ENCODE measurements at regions not wholly inside any gene's neighbourhood (a gene's known extent, or its start where the extent isn't known, plus 50 kb on each side); places are given as distances from the start of the nearest gene placed in this dataset.

GRCh38 chr5:52466749-52467520 lies 320.8 kb upstream of the ITGA1 start:
- H3K4me3 ChIP-seq (ENCODE audit: low read depth, poor library complexity, severe bottlenecking), result no peak overlapping the region
- TF ChIP-seq CTCF (IDR thresholded peaks at IDR 0.05) (no peak), POLR2A (IDR thresholded peaks at IDR 0.05) (no peak)
- DNase-seq (ENCODE audit: low spot score in 2 of 2), result no peak
- intact Hi-C loops (cut with DNase I; ENCODE audit: low total_unique reads), result no loop called here
- 81 to 82% methylated on average over 7 of the region's 7 CpGs for WGBS, 2 donors

DNA sequence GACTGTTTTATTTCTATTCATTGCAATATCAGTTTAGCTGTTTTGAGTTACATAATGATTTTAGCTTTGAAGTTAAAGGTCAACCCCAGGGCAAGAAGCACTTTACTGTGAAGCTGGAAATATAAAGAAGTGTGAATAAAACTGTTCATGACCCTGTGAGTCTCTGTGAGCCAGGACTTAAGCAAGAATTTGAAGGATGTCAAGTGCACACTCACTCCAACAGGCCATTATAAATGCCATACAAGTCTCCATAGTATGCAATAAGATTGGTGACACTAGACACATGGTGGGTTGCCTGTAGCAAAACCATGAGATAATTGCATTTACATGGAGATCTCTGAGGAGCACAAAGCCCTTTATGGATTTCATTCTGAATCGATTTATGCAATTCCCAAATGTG lies 318.7 kb upstream of the ITGA1 start:
- TF ChIP-seq CTCF (IDR thresholded peaks at IDR 0.05), result no peak
- no peak for TF ChIP-seq POLR2A (IDR thresholded peaks at IDR 0.05)
- no peak overlapping the region for H3K4me3 ChIP-seq (ENCODE audit: low read depth, poor library complexity, severe bottlenecking)
- DNase-seq (ENCODE audit: low spot score in 2 of 2), result no peak
- WGBS, 2 donors, result 60 to 87% methylated on average over 1 of the region's 1 CpG
- intact Hi-C loops (cut with DNase I; ENCODE audit: low total_unique reads), result no loop called here

GRCh38 chr5:52469420-52469819 lies 318.3 kb upstream of the ITGA1 start:
- DNase-seq (ENCODE audit: low spot score in 2 of 2), result no peak
- H3K4me3 ChIP-seq (ENCODE audit: low read depth, poor library complexity, severe bottlenecking), result no peak overlapping the region
- TF ChIP-seq POLR2A (IDR thresholded peaks at IDR 0.05) (no peak), CTCF (IDR thresholded peaks at IDR 0.05) (no peak)
- intact Hi-C loops (cut with DNase I; ENCODE audit: low total_unique reads), result no loop called here
- 82 to 87% methylated on average over 5 of the region's 5 CpGs for WGBS, 2 donors

DNA sequence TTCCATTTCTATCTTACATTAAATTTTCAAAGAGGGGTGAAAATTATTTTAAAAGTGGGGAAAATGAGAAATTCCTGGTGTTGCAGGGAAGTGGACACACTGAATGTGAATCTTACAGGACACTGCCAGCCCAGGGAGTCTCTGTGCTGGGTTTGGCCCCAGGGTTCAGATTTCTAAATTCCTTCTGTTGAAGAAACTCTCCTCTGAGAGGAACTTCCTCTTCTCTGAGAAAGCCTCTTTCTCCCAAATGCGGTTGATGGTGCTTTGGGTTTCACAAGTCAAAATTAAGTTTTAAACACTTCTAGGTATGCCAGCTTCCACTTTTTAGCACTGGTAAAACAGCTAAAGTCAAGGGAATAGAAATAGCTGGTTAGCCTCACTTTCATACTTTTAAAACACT lies 317.9 kb upstream of the ITGA1 start:
- 48 to 65% methylated on average over 1 of the region's 1 CpG for WGBS, 2 donors
- no peak for DNase-seq (ENCODE audit: low spot score in 2 of 2)
- no peak overlapping the region for H3K4me3 ChIP-seq (ENCODE audit: low read depth, poor library complexity, severe bottlenecking)
- TF ChIP-seq POLR2A (IDR thresholded peaks at IDR 0.05), result no peak
- no peak for TF ChIP-seq CTCF (IDR thresholded peaks at IDR 0.05)
- intact Hi-C loops (cut with DNase I; ENCODE audit: low total_unique reads), result no loop called here

GRCh38 chr5:52476346-52476745 lies 311.4 kb upstream of the ITGA1 start:
- whole genome bisulfite sequencing, 2 donors, result 85 to 94% methylated on average over 1 of the region's 1 CpG
- DNase-seq (ENCODE audit: low spot score in 2 of 2), result no peak
- intact Hi-C loops (cut with DNase I; ENCODE audit: low total_unique reads), result no loop called here
- TF ChIP-seq POLR2A (IDR thresholded peaks at IDR 0.05) (no peak), CTCF (IDR thresholded peaks at IDR 0.05) (no peak)
- H3K4me3 ChIP-seq (ENCODE audit: low read depth, poor library complexity, severe bottlenecking), result no peak overlapping the region

- H3K4me3 ChIP-seq (ENCODE audit: low read depth, poor library complexity, severe bottlenecking), result no peak overlapping the region
- TF ChIP-seq CTCF (IDR thresholded peaks at IDR 0.05) (no peak), POLR2A (IDR thresholded peaks at IDR 0.05) (no peak)
- 73 to 91% methylated on average over 1 of the region's 1 CpG for WGBS, 2 donors
- no peak for DNase-seq (ENCODE audit: low spot score in 2 of 2)
- intact Hi-C loops (cut with DNase I; ENCODE audit: low total_unique reads), result no loop called here
Measured at GRCh38 chr5:52481201-52481600, 306.5 kb upstream of the ITGA1 start.
